ENCODE measurements at regions not wholly inside any gene's neighbourhood (a gene's known extent, or its start where the extent isn't known, plus 50 kb on each side); places are given as distances from the start of the nearest gene placed in this dataset.

DNA sequence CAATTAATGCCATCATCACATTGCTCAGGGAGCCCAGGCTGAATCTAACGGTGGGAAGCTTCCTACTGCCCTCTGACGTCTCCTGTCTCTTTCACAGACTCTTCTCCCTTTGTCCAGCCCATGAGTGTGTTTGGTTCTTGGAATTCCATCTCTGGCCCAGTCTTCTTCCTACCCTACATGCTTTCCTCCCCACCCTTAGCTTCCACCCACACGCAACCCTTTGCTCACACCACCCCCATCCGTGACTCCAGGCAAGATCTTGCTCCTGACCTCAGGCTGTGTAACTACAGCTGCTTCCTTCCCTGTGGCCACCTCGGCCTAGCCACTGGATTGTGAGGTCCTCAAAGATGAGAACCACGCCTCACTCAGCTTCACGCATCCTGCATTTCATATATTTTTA, 72.3 kb upstream of the THBS1 start:
- no TSS peak for BruUV-seq (replicated peaks)
- H3K9ac ChIP-seq (ENCODE audit: insufficient read depth, low read depth, low read length), result no peak overlapping the region
- 37% methylated on average over 7 of the region's 7 CpGs for WGBS (ENCODE audit: low lambda C conversion rate)
- H3K4me2 ChIP-seq (ENCODE audit: low read depth, low read length), result no peak overlapping the region
- TF ChIP-seq RBM39 (IDR thresholded peaks at IDR 0.05; ENCODE audit: low read depth, low read length, poor library complexity, severe bottlenecking), result no peak
- DNase-seq (ENCODE audit: low spot score) (no peak), ATAC-seq (no peak), FAIRE-seq (no peak)
- ChIA-PET POLR2A (no interaction called here), CTCF (ENCODE audit: low intra/inter-chr PET ratio, low total read pairs) (no interaction called here)
- no peaks in the 10 kb centered on the region for H3K79me2 ChIP-seq (ENCODE audit: insufficient read depth, low read length)
- intact Hi-C loops (cut with micrococcal nuclease; ENCODE audit: unreplicated experiment) (no loop called here), in situ Hi-C loops (cut with HindIII; ENCODE audit: extremely low pct_ligation_motif_present, low pct_unique_long_range_greater_than_20kb) (no loop called here)
- no peak overlapping the region for H2AFZ ChIP-seq (ENCODE audit: low read length)
- peaks cover 2 to 16% of the 10 kb centered on the region in 2 experiments; a peak in 2 of 5 replicates for H3K27me3 ChIP-seq (ENCODE audit: control insufficient read depth in 1 of 2, insufficient read depth in 2 of 2, low read length in 2 of 2)
- no peaks in the 10 kb centered on the region for H4K20me1 ChIP-seq (ENCODE audit: insufficient read depth, low read length)
- no peak overlapping the region for H3K4me3 ChIP-seq (replicated peaks in 1 of 3; ENCODE audit: insufficient read depth in 1 of 3, low read depth in 2 of 3, low read length in 3 of 3)
- H3K27ac ChIP-seq (ENCODE audit: extremely low read length, insufficient read depth, low read length), result no peak overlapping the region
- H3K36me3 ChIP-seq (replicated peaks in 1 of 2; ENCODE audit: control insufficient read depth in 1 of 2, insufficient read depth in 2 of 2, low read length in 2 of 2), result no peaks in the 10 kb centered on the region
- no peaks in the 10 kb centered on the region for H3K4me1 ChIP-seq (ENCODE audit: insufficient read depth, low read length)
- H3K9me3 ChIP-seq (ENCODE audit: low read length), result no peaks in the 10 kb centered on the region

DNA sequence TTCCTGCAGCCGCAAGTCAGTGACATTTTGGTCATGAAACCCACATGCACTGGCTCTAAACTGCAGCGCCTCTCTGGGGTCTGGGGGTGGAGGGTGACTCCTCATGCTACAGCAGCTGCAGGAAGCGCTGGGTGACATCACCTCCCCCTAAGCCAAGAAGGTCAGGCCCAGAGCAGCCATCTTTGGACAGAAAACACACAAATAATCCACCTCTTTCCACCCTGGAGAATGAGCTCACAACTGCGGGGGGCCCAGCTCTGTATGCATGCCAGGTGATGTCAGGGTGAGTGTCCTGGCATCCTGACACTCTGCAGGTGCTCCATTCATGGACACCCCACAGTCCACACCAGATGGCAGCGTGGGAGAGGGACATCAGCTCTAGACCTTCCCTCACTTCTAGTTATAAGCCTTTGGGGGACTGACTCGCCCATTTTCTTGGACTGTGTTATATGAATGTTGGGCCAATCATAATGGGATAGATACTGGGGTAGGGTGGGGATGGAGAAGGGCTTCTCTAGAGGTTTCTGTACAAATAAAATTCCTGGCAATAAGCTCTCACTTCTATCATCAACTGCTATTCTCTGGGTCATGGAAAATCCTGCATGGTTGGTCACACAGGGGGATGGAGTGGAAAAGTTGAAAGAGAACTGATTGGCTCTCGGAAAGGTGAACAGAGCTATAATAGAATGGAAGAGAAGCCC, 70.7 kb upstream of the THBS1 start:
- CTCF ChIA-PET (ENCODE audit: low intra/inter-chr PET ratio, low total read pairs), result no interaction called here
- Histone ChIP-seq H2AFZ (ENCODE audit: low read length) (no peak overlapping the region), H3K36me3 (replicated peaks in 1 of 2; ENCODE audit: control insufficient read depth in 1 of 2, insufficient read depth in 2 of 2, low read length in 2 of 2) (no peaks in the 10 kb centered on the region), H4K20me1 (ENCODE audit: insufficient read depth, low read length) (no peaks in the 10 kb centered on the region), H3K4me1 (ENCODE audit: insufficient read depth, low read length) (no peaks in the 10 kb centered on the region), H3K9me3 (ENCODE audit: low read length) (0 out of 2 replicates have a peak, but pooled peaks cover 4% of the 10 kb centered on the region), H3K79me2 (ENCODE audit: insufficient read depth, low read length) (no peaks in the 10 kb centered on the region), H3K27me3 (ENCODE audit: control insufficient read depth in 1 of 2, insufficient read depth in 2 of 2, low read length in 2 of 2) (peaks cover 2 to 16% of the 10 kb centered on the region in 2 experiments; a peak in 2 of 5 replicates), H3K9ac (ENCODE audit: insufficient read depth, low read depth, low read length) (no peak overlapping the region), H3K27ac (ENCODE audit: extremely low read length, insufficient read depth, low read length) (no peak overlapping the region), H3K4me2 (ENCODE audit: low read depth, low read length) (no peak overlapping the region), H3K4me3 (replicated peaks in 1 of 3; ENCODE audit: insufficient read depth in 1 of 3, low read depth in 2 of 3, low read length in 3 of 3) (no peak overlapping the region)
- no TSS peak for BruUV-seq (replicated peaks)
- in situ Hi-C loops (cut with HindIII; ENCODE audit: extremely low pct_ligation_motif_present, low pct_unique_long_range_greater_than_20kb), result no loop called here
- ATAC-seq (no peak), DNase-seq (ENCODE audit: low spot score) (no peak), FAIRE-seq (no peak)
- 31% methylated on average over 7 of the region's 7 CpGs for WGBS (ENCODE audit: low lambda C conversion rate)
- POLR2A ChIA-PET, result no interaction called here
- intact Hi-C loops (cut with micrococcal nuclease; ENCODE audit: unreplicated experiment), result no loop called here
- TF ChIP-seq, protein P1, sequence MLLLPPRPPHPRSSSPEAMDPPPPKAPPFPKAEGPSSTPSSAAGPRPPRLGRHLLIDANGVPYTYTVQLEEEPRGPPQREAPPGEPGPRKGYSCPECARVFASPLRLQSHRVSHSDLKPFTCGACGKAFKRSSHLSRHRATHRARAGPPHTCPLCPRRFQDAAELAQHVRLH (CRISPR knock-in tag; IDR thresholded peaks at IDR 0.05; ENCODE audit: borderline replicate concordance, low read depth), result no peak
- no peak for TF ChIP-seq ATF1 (CRISPR knock-in tag; IDR thresholded peaks at IDR 0.05)
- no peak for TF ChIP-seq RBFOX2 (IDR thresholded peaks at IDR 0.05; ENCODE audit: low read depth, low read length)
- no peak for TF ChIP-seq CBX5 (CRISPR knock-in tag; IDR thresholded peaks at IDR 0.05; ENCODE audit: borderline replicate concordance)
- no peak for TF ChIP-seq MED8 (CRISPR knock-in tag; IDR thresholded peaks at IDR 0.05; ENCODE audit: insufficient replicate concordance)
- TF ChIP-seq ZNF350 (CRISPR knock-in tag; IDR thresholded peaks at IDR 0.05; ENCODE audit: borderline replicate concordance, low read depth), result no peak
- no peak for TF ChIP-seq SPEN (CRISPR knock-in tag; IDR thresholded peaks at IDR 0.05; ENCODE audit: low read depth)
- TF ChIP-seq ZNF619 (CRISPR knock-in tag; IDR thresholded peaks at IDR 0.05), result no peak
- no peak for TF ChIP-seq RCOR2 (CRISPR knock-in tag; IDR thresholded peaks at IDR 0.05)
- no peak for TF ChIP-seq RFXANK (CRISPR knock-in tag; IDR thresholded peaks at IDR 0.05)
- TF ChIP-seq, protein P2, sequence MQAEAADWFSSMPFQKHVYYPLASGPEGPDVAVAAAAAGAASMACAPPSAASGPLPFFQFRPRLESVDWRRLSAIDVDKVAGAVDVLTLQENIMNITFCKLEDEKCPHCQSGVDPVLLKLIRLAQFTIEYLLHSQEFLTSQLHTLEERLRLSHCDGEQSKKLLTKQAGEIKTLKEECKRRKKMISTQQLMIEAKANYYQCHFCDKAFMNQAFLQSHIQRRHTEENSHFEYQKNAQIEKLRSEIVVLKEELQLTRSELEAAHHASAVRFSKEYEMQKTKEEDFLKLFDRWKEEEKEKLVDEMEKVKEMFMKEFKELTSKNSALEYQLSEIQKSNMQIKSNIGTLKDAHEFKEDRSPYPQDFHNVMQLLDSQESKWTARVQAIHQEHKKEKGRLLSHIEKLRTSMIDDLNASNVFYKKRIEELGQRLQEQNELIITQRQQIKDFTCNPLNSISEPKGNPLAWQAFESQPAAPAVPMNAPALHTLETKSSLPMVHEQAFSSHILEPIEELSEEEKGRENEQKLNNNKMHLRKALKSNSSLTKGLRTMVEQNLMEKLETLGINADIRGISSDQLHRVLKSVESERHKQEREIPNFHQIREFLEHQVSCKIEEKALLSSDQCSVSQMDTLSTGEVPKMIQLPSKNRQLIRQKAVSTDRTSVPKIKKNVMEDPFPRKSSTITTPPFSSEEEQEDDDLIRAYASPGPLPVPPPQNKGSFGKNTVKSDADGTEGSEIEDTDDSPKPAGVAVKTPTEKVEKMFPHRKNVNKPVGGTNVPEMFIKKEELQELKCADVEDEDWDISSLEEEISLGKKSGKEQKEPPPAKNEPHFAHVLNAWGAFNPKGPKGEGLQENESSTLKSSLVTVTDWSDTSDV (CRISPR knock-in tag; IDR thresholded peaks at IDR 0.05), result no peak
- no peak for TF ChIP-seq SSRP1 (CRISPR knock-in tag; IDR thresholded peaks at IDR 0.05)
- TF ChIP-seq, protein P3, sequence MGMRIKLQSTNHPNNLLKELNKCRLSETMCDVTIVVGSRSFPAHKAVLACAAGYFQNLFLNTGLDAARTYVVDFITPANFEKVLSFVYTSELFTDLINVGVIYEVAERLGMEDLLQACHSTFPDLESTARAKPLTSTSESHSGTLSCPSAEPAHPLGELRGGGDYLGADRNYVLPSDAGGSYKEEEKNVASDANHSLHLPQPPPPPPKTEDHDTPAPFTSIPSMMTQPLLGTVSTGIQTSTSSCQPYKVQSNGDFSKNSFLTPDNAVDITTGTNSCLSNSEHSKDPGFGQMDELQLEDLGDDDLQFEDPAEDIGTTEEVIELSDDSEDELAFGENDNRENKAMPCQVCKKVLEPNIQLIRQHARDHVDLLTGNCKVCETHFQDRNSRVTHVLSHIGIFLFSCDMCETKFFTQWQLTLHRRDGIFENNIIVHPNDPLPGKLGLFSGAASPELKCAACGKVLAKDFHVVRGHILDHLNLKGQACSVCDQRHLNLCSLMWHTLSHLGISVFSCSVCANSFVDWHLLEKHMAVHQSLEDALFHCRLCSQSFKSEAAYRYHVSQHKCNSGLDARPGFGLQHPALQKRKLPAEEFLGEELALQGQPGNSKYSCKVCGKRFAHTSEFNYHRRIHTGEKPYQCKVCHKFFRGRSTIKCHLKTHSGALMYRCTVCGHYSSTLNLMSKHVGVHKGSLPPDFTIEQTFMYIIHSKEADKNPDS (CRISPR knock-in tag; IDR thresholded peaks at IDR 0.05), result no peak
